Right ventricle myocardium inferior (tissue), 1 donor: ENCODE measurements at regions not wholly inside any gene's neighbourhood (a gene's known extent, or its start where the extent isn't known, plus 50 kb on each side); places are given as distances from the start of the nearest gene placed in this dataset.
"Not testable (repeated sequence)": the region's sequence is repeated elsewhere in the genome, so short reads cannot be mapped to it uniquely, and the experiment has no call there.

Experiments used
- ATAC-seq: fragments of 200-7000 bp; cut with Tn5 transposase; one replicate; pipeline ENCODE4 v1.9.1; 2020; ENCODE audit warnings: mild to moderate bottlenecking, moderate library complexity
- DNase-seq: peaks from one replicate; pipeline ENCODE4 v3.0.0; 2021; ENCODE audit errors: missing footprints
- intact Hi-C: fragments of 100-400 bp; cut with DNase I; formaldehyde crosslinking; loops from one replicate; pipeline ENCODE4 v1.11.0; 2022
- donor health status: DM: no; HTN: yes; CAD: no; lungs with severe emphysema.

GRCh38 chr5:173667702-173668101 is 51.3 kb upstream of the BOD1 start:
- DNase-seq (no peak), ATAC-seq (no peak)

GRCh38 chr5:173668245-173668800 is 51.9 kb upstream of the BOD1 start:
- no peak for ATAC-seq
- intact Hi-C loops, result loop anchor here (5.0 kb wide), 1 partner anchor 41 kb away; no protein-coding TSS in a partner anchor
- no peak for DNase-seq

More at GRCh38 chr5:173667702-173668101, 51.3 kb upstream of the BOD1 start:
- intact Hi-C loops, result loop anchor here (5.0 kb wide), 1 partner anchor 40 kb away; no protein-coding TSS in a partner anchor

GRCh38 chr5:173668910-173669309 is 52.5 kb upstream of the BOD1 start:
- ATAC-seq, result no peak

GRCh38 chr5:173669483-173669882 is 53.0 kb upstream of the BOD1 start:
- DNase-seq (no peak), ATAC-seq (no peak)
- intact Hi-C loops, result loop anchor here (5.0 kb wide), 1 partner anchor 42 kb away; no protein-coding TSS in a partner anchor

More at GRCh38 chr5:173668910-173669309, 52.5 kb upstream of the BOD1 start:
- DNase-seq, result no peak
- intact Hi-C loops, result loop anchor here (5.0 kb wide), 1 partner anchor 42 kb away; no protein-coding TSS in a partner anchor

GRCh38 chr5:173670130-173670651 is 53.7 kb upstream of the BOD1 start:
- intact Hi-C loops, result no loop called here
- ATAC-seq (no peak), DNase-seq (no peak)

GRCh38 chr5:173670791-173671120 is 54.3 kb upstream of the BOD1 start:
- DNase-seq (no peak), ATAC-seq (no peak)
- intact Hi-C loops, result no loop called here

- peak; percentile 43 for ATAC-seq
- no peak for DNase-seq
- intact Hi-C loops, result no loop called here
Measured at GRCh38 chr5:173671121-173671949, 54.9 kb upstream of the BOD1 start.

- ATAC-seq (no peak), DNase-seq (no peak)
- intact Hi-C loops, result no loop called here
Measured at GRCh38 chr5:173672166-173672565, 55.7 kb upstream of the BOD1 start.

GRCh38 chr5:173672891-173673290 is 56.4 kb upstream of the BOD1 start:
- intact Hi-C loops, result no loop called here
- no peak for ATAC-seq
- DNase-seq, result no peak

- ATAC-seq, result no peak
- DNase-seq, result no peak
- intact Hi-C loops, result no loop called here
Measured at GRCh38 chr5:173673295-173674101, 57.0 kb upstream of the BOD1 start.

GRCh38 chr5:173675287-173675996 is 59.0 kb upstream of the BOD1 start:
- ATAC-seq (peak; percentile 53), DNase-seq (no peak)
- intact Hi-C loops, result no loop called here

GRCh38 chr5:173676375-173676774 is 59.9 kb upstream of the BOD1 start:
- intact Hi-C loops, result no loop called here
- ATAC-seq (no peak), DNase-seq (no peak)

GRCh38 chr5:173677125-173677672 is 60.7 kb upstream of the BOD1 start:
- intact Hi-C loops, result no loop called here
- no peak for ATAC-seq
- no peak for DNase-seq

- DNase-seq (no peak), ATAC-seq (peak; percentile 61)
- intact Hi-C loops, result loop anchor here (10.0 kb wide), 1 partner anchor 215 kb away; no protein-coding TSS in a partner anchor
Measured at GRCh38 chr5:173679909-173680630, 63.6 kb upstream of the BOD1 start.

- ATAC-seq, result no peak
- intact Hi-C loops, result loop anchor here (10.0 kb wide), 1 partner anchor 214 kb away; no protein-coding TSS in a partner anchor
- no peak for DNase-seq
Measured at GRCh38 chr5:173680660-173681242, 64.3 kb upstream of the BOD1 start.

GRCh38 chr5:173682313-173682712 is 65.9 kb upstream of the BOD1 start:
- ATAC-seq (no peak), DNase-seq (no peak)
- intact Hi-C loops, result loop anchor here (10.0 kb wide), 1 partner anchor 212 kb away; no protein-coding TSS in a partner anchor

- intact Hi-C loops, result loop anchor here (10.0 kb wide), 1 partner anchor 210 kb away; no protein-coding TSS in a partner anchor
- not testable (repeated sequence) for ATAC-seq, DNase-seq
Measured at GRCh38 chr5:173684535-173684934, 68.1 kb upstream of the BOD1 start.
